Ishikawa (cell line): ENCODE measurements at regions not wholly inside any gene's neighbourhood (a gene's known extent, or its start where the extent isn't known, plus 50 kb on each side); places are given as distances from the start of the nearest gene placed in this dataset.

ENCODE experiments used
- CEBPB ChIP-seq: IDR thresholded peaks from 2 replicates; pipeline ENCODE4 v1.6.1; 2012
- CREB1 ChIP-seq: IDR thresholded peaks from 2 replicates; pipeline ENCODE4 v1.6.1; 2012; ENCODE audit warnings: low read depth
- EGR1 ChIP-seq: IDR thresholded peaks from 2 replicates; pipeline ENCODE4 v1.6.1; 2012
- EP300 ChIP-seq: IDR thresholded peaks from 2 replicates; pipeline ENCODE4 v1.6.1; 2012; ENCODE audit warnings: borderline replicate concordance
- FOXM1 ChIP-seq: IDR thresholded peaks from 2 replicates; pipeline ENCODE4 v1.6.1; 2012; ENCODE audit warnings: low read depth, borderline replicate concordance
- MAX ChIP-seq: IDR thresholded peaks from 2 replicates; pipeline ENCODE4 v1.6.1; 2012
- NFIC ChIP-seq: IDR thresholded peaks from 2 replicates; pipeline ENCODE4 v1.6.1; 2012
- RAD21 ChIP-seq: IDR thresholded peaks from 2 replicates; pipeline ENCODE4 v1.6.1; 2012; ENCODE audit warnings: low read depth
- REST ChIP-seq: IDR thresholded peaks from 2 replicates; pipeline ENCODE4 v1.6.1; 2012; ENCODE audit warnings: low read depth, mild to moderate bottlenecking
- TAF1 ChIP-seq: IDR thresholded peaks from 2 replicates; pipeline ENCODE4 v1.6.1; 2012; ENCODE audit warnings: low read depth, mild to moderate bottlenecking
- TCF12 ChIP-seq: IDR thresholded peaks from 2 replicates; pipeline ENCODE4 v1.6.1; 2012; ENCODE audit warnings: low read depth
- TEAD4 ChIP-seq: IDR thresholded peaks from 2 replicates; pipeline ENCODE4 v1.6.1; 2012
- USF1 ChIP-seq: IDR thresholded peaks from 2 replicates; pipeline ENCODE4 v1.6.1; 2012
- YY1 ChIP-seq: IDR thresholded peaks from 2 replicates; pipeline ENCODE4 v1.6.1; 2012; ENCODE audit warnings: low read depth
- ZBTB7A ChIP-seq: IDR thresholded peaks from 2 replicates; pipeline ENCODE4 v1.6.1; 2012; ENCODE audit warnings: low read depth

GRCh38 chr14:87080146-87080545 is 912.8 kb downstream of the GALC start:
- TF ChIP-seq USF1 (no peak), CREB1 (no peak), TAF1 (no peak), NFIC (no peak), CEBPB (no peak), RAD21 (no peak), EP300 (no peak), EGR1 (no peak), ZBTB7A (no peak), MAX (no peak), TEAD4 (no peak), YY1 (no peak)

GRCh38 chr14:87079416-87079815 is 913.6 kb downstream of the GALC start:
- TF ChIP-seq FOXM1, result no peak
- TF ChIP-seq RAD21, result no peak
- no peak for TF ChIP-seq TCF12
- TF ChIP-seq CEBPB, result no peak
- no peak for TF ChIP-seq EP300
- TF ChIP-seq CREB1, result no peak
- TF ChIP-seq TEAD4, result no peak
- TF ChIP-seq YY1, result no peak

- TF ChIP-seq REST, result no peak
- TF ChIP-seq EP300, result no peak
Observed at GRCh38 chr14:87076922-87077321, 916.1 kb downstream of the GALC start.

GRCh38 chr14:87076146-87076545 is 916.8 kb downstream of the GALC start:
- no peak for TF ChIP-seq TAF1
- no peak for TF ChIP-seq TEAD4
- TF ChIP-seq YY1, result no peak
- no peak for TF ChIP-seq MAX
- no peak for TF ChIP-seq EGR1
- no peak for TF ChIP-seq ZBTB7A
- no peak for TF ChIP-seq CEBPB

- TF ChIP-seq USF1 (no peak), REST (no peak), CREB1 (no peak), ZBTB7A (no peak), EP300 (no peak), RAD21 (no peak), TCF12 (no peak), MAX (no peak), EGR1 (no peak), CEBPB (no peak), FOXM1 (no peak), TAF1 (no peak), TEAD4 (no peak), YY1 (no peak), NFIC (no peak)
Observed at GRCh38 chr14:87073880-87074570, 919.0 kb downstream of the GALC start.

GRCh38 chr14:87067591-87067990 is 925.4 kb downstream of the GALC start:
- TF ChIP-seq USF1 (no peak), REST (no peak), CREB1 (no peak), TEAD4 (no peak), YY1 (no peak), EP300 (no peak), MAX (no peak), TAF1 (no peak), FOXM1 (no peak), EGR1 (no peak), TCF12 (no peak), NFIC (no peak), CEBPB (no peak), ZBTB7A (no peak), RAD21 (no peak)
